ENCODE measurements at regions not wholly inside any gene's neighbourhood (a gene's known extent, or its start where the extent isn't known, plus 50 kb on each side); places are given as distances from the start of the nearest gene placed in this dataset.

DNA sequence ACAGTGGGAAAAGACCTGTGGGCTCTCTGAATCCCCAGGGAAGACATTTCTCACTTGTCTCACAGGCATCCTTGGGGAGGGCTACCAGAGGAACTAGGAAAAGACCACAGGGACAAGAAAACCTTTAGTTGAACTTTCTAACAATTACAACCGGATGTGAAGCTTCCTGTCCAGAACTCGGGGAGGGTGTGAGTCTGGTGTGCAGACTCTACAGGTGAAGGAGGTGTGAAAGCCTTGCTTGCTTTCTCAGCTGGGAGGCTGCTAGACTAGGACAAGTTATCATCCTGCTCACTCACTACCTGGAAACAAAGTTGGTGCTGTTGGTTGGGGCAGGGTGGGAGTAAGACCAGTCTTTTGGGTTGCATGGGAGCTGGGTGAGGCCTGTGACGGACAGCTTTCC is 158.5 kb upstream of the PBDC1 start:
- TF ChIP-seq CTCF (conservative IDR thresholded peaks at IDR 0.05; ENCODE audit: low read depth in 2 of 2), result no peak
- no peak for TF ChIP-seq POLR2AphosphoS5 (IDR thresholded peaks at IDR 0.05; ENCODE audit: low read depth)
- no peak for TF ChIP-seq CREB1 (CRISPR knock-in tag; IDR thresholded peaks at IDR 0.05; ENCODE audit: low read depth)
- TF ChIP-seq REST (IDR thresholded peaks at IDR 0.05; ENCODE audit: unreplicated experiment), result no peak
- no peak for TF ChIP-seq EZH2phosphoT487 (IDR thresholded peaks at IDR 0.05; ENCODE audit: unreplicated experiment)
- no peak for TF ChIP-seq STAT1 (IDR thresholded peaks at IDR 0.05; ENCODE audit: unreplicated experiment)
- no peak for TF ChIP-seq EZH2 (IDR thresholded peaks at IDR 0.05; ENCODE audit: low read depth, unreplicated experiment)
- TF ChIP-seq NANOG (IDR thresholded peaks at IDR 0.05; ENCODE audit: borderline replicate concordance), result no peak
- no peak for TF ChIP-seq ZNF114 (CRISPR knock-in tag; IDR thresholded peaks at IDR 0.05)
- no peak for TF ChIP-seq ZNF331 (CRISPR knock-in tag; IDR thresholded peaks at IDR 0.05; ENCODE audit: low read depth)
- TF ChIP-seq, protein P1, sequence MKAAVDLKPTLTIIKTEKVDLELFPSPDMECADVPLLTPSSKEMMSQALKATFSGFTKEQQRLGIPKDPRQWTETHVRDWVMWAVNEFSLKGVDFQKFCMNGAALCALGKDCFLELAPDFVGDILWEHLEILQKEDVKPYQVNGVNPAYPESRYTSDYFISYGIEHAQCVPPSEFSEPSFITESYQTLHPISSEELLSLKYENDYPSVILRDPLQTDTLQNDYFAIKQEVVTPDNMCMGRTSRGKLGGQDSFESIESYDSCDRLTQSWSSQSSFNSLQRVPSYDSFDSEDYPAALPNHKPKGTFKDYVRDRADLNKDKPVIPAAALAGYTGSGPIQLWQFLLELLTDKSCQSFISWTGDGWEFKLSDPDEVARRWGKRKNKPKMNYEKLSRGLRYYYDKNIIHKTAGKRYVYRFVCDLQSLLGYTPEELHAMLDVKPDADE (IDR thresholded peaks at IDR 0.05), result no peak
- TF ChIP-seq JUNB (IDR thresholded peaks at IDR 0.05; ENCODE audit: unreplicated experiment), result no peak

Data from GM23338 (cell line).